ENCODE measurements at regions not wholly inside any gene's neighbourhood (a gene's known extent, or its start where the extent isn't known, plus 50 kb on each side); places are given as distances from the start of the nearest gene placed in this dataset.
"Not testable (repeated sequence)": the region's sequence is repeated elsewhere in the genome, so short reads cannot be mapped to it uniquely, and the experiment has no call there.

- DNase-seq: no peak
Measured at GRCh38 chr6:68139130-68139529, 496.0 kb upstream of the ADGRB3 start.

GRCh38 chr6:68134796-68135195, 500.3 kb upstream of the ADGRB3 start:
- DNase-seq: no peak

GRCh38 chr6:68128211-68128610, 506.9 kb upstream of the ADGRB3 start:
- no peak for DNase-seq

- DNase-seq: no peak
Measured at GRCh38 chr6:68127074-68127473, 508.0 kb upstream of the ADGRB3 start.

- DNase-seq: no peak
Measured at GRCh38 chr6:68126089-68126749, 508.9 kb upstream of the ADGRB3 start.

GRCh38 chr6:68122975-68123374, 512.1 kb upstream of the ADGRB3 start:
- not testable (repeated sequence) for DNase-seq

- DNase-seq: no peak
Measured at GRCh38 chr6:68122032-68122431, 513.0 kb upstream of the ADGRB3 start.

- not testable (repeated sequence) for DNase-seq
Measured at GRCh38 chr6:68120954-68121353, 514.1 kb upstream of the ADGRB3 start.

GRCh38 chr6:68114463-68115047, 520.5 kb upstream of the ADGRB3 start:
- no peak for DNase-seq

- DNase-seq: no peak
Measured at GRCh38 chr6:68108233-68108835, 526.7 kb upstream of the ADGRB3 start.

GRCh38 chr6:68094070-68094469, 541.0 kb upstream of the ADGRB3 start:
- DNase-seq: no peak

GRCh38 chr6:68087399-68088133, 547.5 kb upstream of the ADGRB3 start:
- no peak for DNase-seq

GRCh38 chr6:68086199-68086598, 548.9 kb upstream of the ADGRB3 start:
- DNase-seq: no peak

- not testable (repeated sequence) for DNase-seq
Measured at GRCh38 chr6:68085599-68085998, 549.5 kb upstream of the ADGRB3 start.

GRCh38 chr6:68082086-68082485, 553.0 kb upstream of the ADGRB3 start:
- no peak for DNase-seq

GRCh38 chr6:68080074-68080473, 555.0 kb upstream of the ADGRB3 start:
- DNase-seq: no peak

- no peak for DNase-seq
Measured at GRCh38 chr6:68077661-68078060, 557.4 kb upstream of the ADGRB3 start.

- no peak for DNase-seq
Measured at GRCh38 chr6:68071740-68072139, 563.3 kb upstream of the ADGRB3 start.

- DNase-seq: no peak
Measured at GRCh38 chr6:68069921-68070710, 565.0 kb upstream of the ADGRB3 start.

- no peak for DNase-seq
Measured at GRCh38 chr6:68059899-68060298, 575.2 kb upstream of the ADGRB3 start.

GRCh38 chr6:68059261-68059660, 575.8 kb upstream of the ADGRB3 start:
- DNase-seq: no peak

- DNase-seq: not testable (repeated sequence)
Measured at GRCh38 chr6:68056596-68056995, 578.5 kb upstream of the ADGRB3 start.

GRCh38 chr6:68054756-68055155, 580.3 kb upstream of the ADGRB3 start:
- DNase-seq: no peak

All from hematopoietic multipotent progenitor cell treated with erythropoietin and hydrocortisone succinate and interleukin-3 and kit ligand, for 6 days (in vitro differentiated cells).